AG04450 (cell line): ENCODE measurements at regions not wholly inside any gene's neighbourhood (a gene's known extent, or its start where the extent isn't known, plus 50 kb on each side); places are given as distances from the start of the nearest gene placed in this dataset.

Experiments used
- CTCF ChIA-PET: fragments of 300-600, 350-600 bp; formaldehyde crosslinking; extraction: SDS; loops from one replicate; lab custom pipeline; 2022; ENCODE audit warnings: antibody characterized with exemption, inconsistent platforms; lab: Charles Lee
- POLR2A ChIA-PET: fragments of 350-600 bp; formaldehyde crosslinking; extraction: SDS; loops from one replicate; lab custom pipeline; 2021; ENCODE audit warnings: antibody characterized with exemption, inconsistent platforms; lab: Yijun Ruan, JAX
- DNase-seq: peaks from one replicate; pipeline ENCODE4 v3.0.0-alpha.2; 2011; ENCODE audit warnings: low read depth, low spot score
- H3K27ac ChIP-seq: one replicate; pipeline ENCODE4 v1.5.1; 2012; ENCODE audit warnings: low read depth, low read length, control low read depth
- H3K27me3 ChIP-seq: one replicate; pipeline ENCODE4 v1.6.0; 2012; ENCODE audit warnings: low read length; ENCODE audit not compliant: control insufficient read depth, insufficient read depth
- H3K4me3 ChIP-seq: 2 replicates; pipeline ENCODE4 v1.5.1; 2011; ENCODE audit warnings: mild to moderate bottlenecking, low read depth, low read length, control low read depth
- H3K9me3 ChIP-seq: 2 replicates; pipeline ENCODE4 v1.5.1; 2012; ENCODE audit warnings: low read length; ENCODE audit not compliant: control insufficient read depth, insufficient read depth
- TF ChIP-seq, protein P1 (sequence below): IDR thresholded peaks from 2 replicates; pipeline ENCODE4 v1.5.1; 2011; ENCODE audit warnings: low read depth, low read length, control low read depth, inconsistent platforms

DNA sequence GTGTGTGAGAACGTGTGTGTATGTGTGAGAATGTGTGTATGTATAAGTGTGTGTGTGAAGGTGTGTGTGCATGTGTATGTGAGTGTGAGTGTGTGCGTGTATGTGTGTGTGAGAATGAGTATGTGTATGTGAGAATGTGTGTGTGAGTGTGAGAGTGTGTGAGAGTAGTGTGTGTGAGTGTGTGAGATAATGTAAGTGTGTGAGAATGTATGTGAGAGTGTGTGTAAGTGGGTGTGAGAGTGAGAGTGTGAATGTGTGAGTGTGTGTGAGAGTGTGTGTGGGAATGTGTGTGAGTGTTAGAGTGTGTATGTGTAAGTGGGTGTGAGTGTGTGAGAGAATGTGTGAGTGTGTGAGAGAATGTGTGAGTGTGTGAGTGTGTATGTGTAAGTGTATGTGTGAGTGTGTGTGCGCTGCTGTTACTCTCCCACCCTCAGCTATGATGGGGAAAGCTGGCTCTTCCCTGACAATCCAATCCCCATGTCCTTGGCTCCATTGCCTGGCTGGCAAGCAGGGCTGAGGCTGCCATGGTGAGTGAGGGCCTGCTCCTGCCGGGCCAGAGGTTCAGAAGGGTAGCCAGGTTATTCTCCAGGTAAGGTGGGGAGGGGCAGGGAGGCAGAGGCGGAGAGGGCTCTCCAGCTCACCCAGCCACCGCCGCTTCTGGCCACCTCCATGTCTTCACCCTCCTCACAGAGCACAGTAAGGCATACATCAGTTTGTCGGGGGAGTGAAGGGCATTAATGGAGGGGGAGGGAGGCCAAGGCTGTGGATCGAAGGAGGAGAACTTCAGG, 72.6 kb upstream of the PCBD1 start:
- no peaks in the 10 kb centered on the region; the same call in 1 of the 2 replicates for H3K9me3 ChIP-seq
- no peak overlapping the region for H3K27ac ChIP-seq
- CTCF ChIA-PET = no interaction called here
- H3K27me3 ChIP-seq = peaks cover 9% of the 10 kb centered on the region
- TF ChIP-seq, protein P1, sequence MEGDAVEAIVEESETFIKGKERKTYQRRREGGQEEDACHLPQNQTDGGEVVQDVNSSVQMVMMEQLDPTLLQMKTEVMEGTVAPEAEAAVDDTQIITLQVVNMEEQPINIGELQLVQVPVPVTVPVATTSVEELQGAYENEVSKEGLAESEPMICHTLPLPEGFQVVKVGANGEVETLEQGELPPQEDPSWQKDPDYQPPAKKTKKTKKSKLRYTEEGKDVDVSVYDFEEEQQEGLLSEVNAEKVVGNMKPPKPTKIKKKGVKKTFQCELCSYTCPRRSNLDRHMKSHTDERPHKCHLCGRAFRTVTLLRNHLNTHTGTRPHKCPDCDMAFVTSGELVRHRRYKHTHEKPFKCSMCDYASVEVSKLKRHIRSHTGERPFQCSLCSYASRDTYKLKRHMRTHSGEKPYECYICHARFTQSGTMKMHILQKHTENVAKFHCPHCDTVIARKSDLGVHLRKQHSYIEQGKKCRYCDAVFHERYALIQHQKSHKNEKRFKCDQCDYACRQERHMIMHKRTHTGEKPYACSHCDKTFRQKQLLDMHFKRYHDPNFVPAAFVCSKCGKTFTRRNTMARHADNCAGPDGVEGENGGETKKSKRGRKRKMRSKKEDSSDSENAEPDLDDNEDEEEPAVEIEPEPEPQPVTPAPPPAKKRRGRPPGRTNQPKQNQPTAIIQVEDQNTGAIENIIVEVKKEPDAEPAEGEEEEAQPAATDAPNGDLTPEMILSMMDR = no peak
- DNase-seq = no peak
- H3K4me3 ChIP-seq = no peak overlapping the region
- POLR2A ChIA-PET = no interaction called here

DNA sequence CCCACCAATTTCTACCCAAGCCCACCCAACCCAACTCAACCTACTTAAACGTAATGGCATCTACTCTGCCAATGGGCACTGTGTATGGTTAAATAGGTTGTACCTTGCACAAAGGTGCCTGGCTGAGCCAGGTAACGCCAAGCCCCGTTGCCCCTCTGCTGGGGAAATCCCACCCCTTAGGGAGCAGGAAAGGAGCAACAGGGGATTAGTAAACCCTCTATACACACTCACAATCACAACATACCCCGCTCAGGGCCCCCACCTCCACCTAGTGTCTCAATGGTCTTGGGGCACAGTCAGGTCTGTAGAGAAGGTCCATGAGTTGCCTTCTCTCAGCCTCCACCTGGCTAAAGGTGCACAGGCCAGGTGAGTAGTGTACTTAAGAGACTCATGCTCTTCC, 74.3 kb upstream of the PCBD1 start:
- H3K27me3 ChIP-seq = peaks cover 12% of the 10 kb centered on the region
- H3K27ac ChIP-seq = no peak overlapping the region
- no peak for DNase-seq
- ChIA-PET CTCF (no interaction called here), POLR2A (no interaction called here)
- TF ChIP-seq, protein P1 = no peak
- H3K9me3 ChIP-seq = no peaks in the 10 kb centered on the region; the same call in 1 of the 2 replicates
- no peak overlapping the region for H3K4me3 ChIP-seq

DNA sequence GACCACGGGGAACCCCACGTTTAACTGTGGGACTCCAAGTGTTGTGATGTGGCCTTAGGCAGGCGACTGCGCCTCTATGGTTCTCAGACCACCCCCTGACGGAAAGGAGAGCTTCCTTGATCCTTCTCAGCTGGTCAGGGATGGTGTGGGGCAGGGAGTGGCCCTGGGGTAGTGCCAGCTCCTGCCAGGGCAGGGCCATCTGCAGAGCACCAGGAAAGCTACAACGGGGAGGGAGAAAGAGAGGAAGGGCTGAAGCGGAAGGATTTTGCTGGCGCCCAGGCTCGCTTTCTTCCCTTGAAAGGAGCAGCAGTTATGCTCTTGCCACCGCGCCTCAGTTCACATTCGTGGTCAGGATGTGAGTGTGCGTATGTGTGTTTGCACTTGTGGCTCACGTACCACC, 74.9 kb upstream of the PCBD1 start:
- DNase-seq = no peak
- TF ChIP-seq, protein P1 = no peak
- no peak overlapping the region for H3K27ac ChIP-seq
- peaks cover 16% of the 10 kb centered on the region for H3K27me3 ChIP-seq
- no peaks in the 10 kb centered on the region; the same call in 1 of the 2 replicates for H3K9me3 ChIP-seq
- ChIA-PET POLR2A (no interaction called here), CTCF (no interaction called here)
- H3K4me3 ChIP-seq = no peak overlapping the region

DNA sequence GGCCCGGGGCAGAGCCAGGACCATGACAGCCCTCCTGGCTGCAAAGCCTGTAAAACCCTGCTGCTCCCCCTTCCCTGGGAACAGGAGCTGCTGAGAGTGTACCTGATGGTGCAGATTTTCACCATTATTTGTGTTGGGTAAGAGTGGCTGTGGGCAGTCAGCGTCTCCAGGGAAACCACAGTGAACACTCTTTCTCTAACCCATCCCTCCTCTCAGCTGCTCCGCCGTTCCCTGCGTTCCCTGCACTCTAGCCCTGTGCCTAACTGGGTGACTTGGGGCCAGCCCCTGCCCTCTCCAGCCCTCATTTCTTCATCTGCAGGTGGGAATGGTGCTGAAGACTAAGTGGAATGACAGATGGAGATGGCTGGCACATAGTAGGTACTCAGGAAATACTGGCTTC, 75.9 kb upstream of the PCBD1 start:
- no peak for DNase-seq
- CTCF ChIA-PET = no interaction called here
- POLR2A ChIA-PET = no interaction called here
- Histone ChIP-seq H3K9me3 (no peaks in the 10 kb centered on the region; the same call in 1 of the 2 replicates), H3K4me3 (no peak overlapping the region), H3K27me3 (peaks cover 16% of the 10 kb centered on the region), H3K27ac (no peak overlapping the region)
- TF ChIP-seq, protein P1 = no peak

- ChIA-PET CTCF (no interaction called here), POLR2A (no interaction called here)
- no peaks in the 10 kb centered on the region; the same call in 1 of the 2 replicates for H3K9me3 ChIP-seq
- TF ChIP-seq, protein P1 = no peak
- H3K27ac ChIP-seq = no peak overlapping the region
- peaks cover 20% of the 10 kb centered on the region for H3K27me3 ChIP-seq
- no peak for DNase-seq
- H3K4me3 ChIP-seq = no peak overlapping the region
Observed at GRCh38 chr10:70964881-70965280, 76.5 kb upstream of the PCBD1 start.
